Progenitor cell of endocrine pancreas (in vitro differentiated cells): ENCODE measurements at regions not wholly inside any gene's neighbourhood (a gene's known extent, or its start where the extent isn't known, plus 50 kb on each side); places are given as distances from the start of the nearest gene placed in this dataset.

Experiments used
- DNase-seq: peaks from one replicate; pipeline ENCODE4 v3.0.0; 2021; ENCODE audit warnings: low spot score; ENCODE audit not compliant: unreplicated experiment
- H3K27ac Mint-ChIP-seq: 2 replicates; pipeline ENCODE4 v1.8.0; 2021; ENCODE audit warnings: mild to moderate bottlenecking, moderate library complexity, mixed read lengths
- H3K27me3 Mint-ChIP-seq: 2 replicates; pipeline ENCODE4 v1.8.0; 2021; ENCODE audit warnings: mixed read lengths
- H3K36me3 Mint-ChIP-seq: 2 replicates; pipeline ENCODE4 v1.8.0; 2022; ENCODE audit warnings: mixed read lengths; ENCODE audit not compliant: insufficient read depth
- H3K4me1 Mint-ChIP-seq: 2 replicates; pipeline ENCODE4 v1.8.0; 2021; ENCODE audit warnings: low read depth, mixed read lengths
- H3K4me3 Mint-ChIP-seq: 2 replicates; pipeline ENCODE4 v1.8.0; 2021; ENCODE audit warnings: low read depth, mild to moderate bottlenecking, moderate library complexity, mixed read lengths
- H3K9me3 Mint-ChIP-seq: 2 replicates; pipeline ENCODE4 v1.8.0; 2021; ENCODE audit warnings: low read depth, mixed read lengths
- TF ChIP-seq, protein P1 (sequence below): fragments of 200-600 bp; sonication (generic); IDR thresholded peaks from one replicate; pipeline ENCODE4 v1.5.0; 2021; ENCODE audit warnings: antibody characterized with exemption, mild to moderate bottlenecking; ENCODE audit not compliant: unreplicated experiment

DNA sequence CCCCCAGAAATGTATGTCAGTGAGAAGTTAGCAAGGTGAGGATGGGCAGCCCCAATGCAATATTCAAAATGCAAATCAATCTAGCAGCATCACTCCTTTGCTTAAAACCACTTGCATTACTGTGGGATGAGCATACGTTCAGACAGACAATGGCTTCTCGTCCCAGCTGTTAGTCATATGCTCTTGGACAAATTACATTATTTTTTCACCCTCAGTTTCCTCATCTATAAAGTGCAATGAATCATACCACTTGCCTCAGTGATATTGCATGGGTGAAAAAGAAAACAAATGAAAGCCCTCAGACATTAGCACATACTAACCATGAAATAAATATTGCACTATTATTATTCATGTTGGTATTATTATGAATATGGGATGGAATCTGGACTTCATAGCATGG lies 132.3 kb downstream of the C12orf75 start:
- no peak for DNase-seq
- Mint-ChIP-seq H3K4me3 (no peak overlapping the region), H3K27me3 (peaks cover 6% of the 10 kb centered on the region), H3K36me3 (no peaks in the 10 kb centered on the region), H3K4me1 (peaks cover 3% of the 10 kb centered on the region), H3K9me3 (peaks cover 9% of the 10 kb centered on the region), H3K27ac (no peak overlapping the region)
- TF ChIP-seq, protein P1, sequence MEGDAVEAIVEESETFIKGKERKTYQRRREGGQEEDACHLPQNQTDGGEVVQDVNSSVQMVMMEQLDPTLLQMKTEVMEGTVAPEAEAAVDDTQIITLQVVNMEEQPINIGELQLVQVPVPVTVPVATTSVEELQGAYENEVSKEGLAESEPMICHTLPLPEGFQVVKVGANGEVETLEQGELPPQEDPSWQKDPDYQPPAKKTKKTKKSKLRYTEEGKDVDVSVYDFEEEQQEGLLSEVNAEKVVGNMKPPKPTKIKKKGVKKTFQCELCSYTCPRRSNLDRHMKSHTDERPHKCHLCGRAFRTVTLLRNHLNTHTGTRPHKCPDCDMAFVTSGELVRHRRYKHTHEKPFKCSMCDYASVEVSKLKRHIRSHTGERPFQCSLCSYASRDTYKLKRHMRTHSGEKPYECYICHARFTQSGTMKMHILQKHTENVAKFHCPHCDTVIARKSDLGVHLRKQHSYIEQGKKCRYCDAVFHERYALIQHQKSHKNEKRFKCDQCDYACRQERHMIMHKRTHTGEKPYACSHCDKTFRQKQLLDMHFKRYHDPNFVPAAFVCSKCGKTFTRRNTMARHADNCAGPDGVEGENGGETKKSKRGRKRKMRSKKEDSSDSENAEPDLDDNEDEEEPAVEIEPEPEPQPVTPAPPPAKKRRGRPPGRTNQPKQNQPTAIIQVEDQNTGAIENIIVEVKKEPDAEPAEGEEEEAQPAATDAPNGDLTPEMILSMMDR = no peak

DNA sequence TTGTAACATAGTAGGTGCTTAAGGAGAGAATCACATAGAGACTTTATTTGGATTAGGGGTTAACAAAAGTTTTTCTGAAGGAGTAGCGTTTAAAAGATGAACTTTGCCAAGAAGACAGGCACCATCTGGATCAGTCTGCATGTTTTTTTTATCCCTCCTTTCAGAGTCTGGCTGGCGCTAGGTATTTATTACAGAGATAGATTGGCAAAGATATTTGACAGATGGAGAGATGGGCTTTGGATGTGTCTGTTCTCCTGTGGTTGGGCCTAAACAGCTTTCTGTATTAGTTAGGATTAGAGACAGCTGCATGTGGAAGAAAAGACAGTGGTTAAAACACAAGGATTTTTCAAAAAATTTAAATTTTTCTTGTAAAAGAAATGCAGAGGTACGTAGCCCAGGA lies 133.9 kb downstream of the C12orf75 start:
- Mint-ChIP-seq H3K4me1 (peaks cover 3% of the 10 kb centered on the region), H3K4me3 (no peak overlapping the region), H3K27me3 (peaks cover 6% of the 10 kb centered on the region), H3K27ac (no peak overlapping the region), H3K36me3 (no peaks in the 10 kb centered on the region), H3K9me3 (no peaks in the 10 kb centered on the region)
- TF ChIP-seq, protein P1 = no peak
- no peak for DNase-seq

DNA sequence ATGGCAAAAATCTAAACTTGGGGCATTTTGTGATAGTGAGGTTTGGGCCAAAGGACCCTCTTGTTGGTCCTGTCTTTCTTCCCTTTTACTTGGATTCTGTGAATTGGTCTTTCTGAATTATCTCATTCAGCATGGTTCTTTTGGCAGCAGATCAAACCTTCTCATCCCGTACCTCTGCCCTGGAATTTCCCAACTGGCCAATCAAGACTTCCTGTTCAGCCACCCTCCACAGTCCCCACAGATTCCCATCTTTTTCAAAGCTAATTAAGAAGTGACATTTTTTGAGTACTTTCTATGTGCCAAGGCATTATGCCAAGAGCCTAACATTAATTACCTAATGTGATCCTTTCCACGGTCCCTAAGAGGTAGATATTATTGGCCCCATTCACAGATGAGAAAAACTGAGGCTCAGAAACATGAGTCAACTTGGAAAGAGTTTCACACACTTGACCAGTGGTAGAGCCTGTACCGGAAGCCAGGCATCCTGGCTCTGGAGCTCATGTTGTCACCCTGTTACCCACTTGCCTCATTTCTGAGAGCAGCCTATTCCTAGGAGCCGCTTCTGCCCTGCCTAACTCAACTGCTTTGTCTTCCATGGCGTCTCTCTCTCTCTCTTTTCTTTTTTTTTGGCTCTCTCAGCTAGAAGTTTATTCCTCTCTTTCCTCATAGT lies 135.9 kb downstream of the C12orf75 start:
- Mint-ChIP-seq H3K4me3 (no peak overlapping the region), H3K36me3 (no peaks in the 10 kb centered on the region), H3K4me1 (peaks cover 3% of the 10 kb centered on the region), H3K9me3 (no peaks in the 10 kb centered on the region), H3K27ac (no peak overlapping the region), H3K27me3 (peaks cover 6% of the 10 kb centered on the region)
- DNase-seq = no peak
- TF ChIP-seq, protein P1 = no peak

DNA sequence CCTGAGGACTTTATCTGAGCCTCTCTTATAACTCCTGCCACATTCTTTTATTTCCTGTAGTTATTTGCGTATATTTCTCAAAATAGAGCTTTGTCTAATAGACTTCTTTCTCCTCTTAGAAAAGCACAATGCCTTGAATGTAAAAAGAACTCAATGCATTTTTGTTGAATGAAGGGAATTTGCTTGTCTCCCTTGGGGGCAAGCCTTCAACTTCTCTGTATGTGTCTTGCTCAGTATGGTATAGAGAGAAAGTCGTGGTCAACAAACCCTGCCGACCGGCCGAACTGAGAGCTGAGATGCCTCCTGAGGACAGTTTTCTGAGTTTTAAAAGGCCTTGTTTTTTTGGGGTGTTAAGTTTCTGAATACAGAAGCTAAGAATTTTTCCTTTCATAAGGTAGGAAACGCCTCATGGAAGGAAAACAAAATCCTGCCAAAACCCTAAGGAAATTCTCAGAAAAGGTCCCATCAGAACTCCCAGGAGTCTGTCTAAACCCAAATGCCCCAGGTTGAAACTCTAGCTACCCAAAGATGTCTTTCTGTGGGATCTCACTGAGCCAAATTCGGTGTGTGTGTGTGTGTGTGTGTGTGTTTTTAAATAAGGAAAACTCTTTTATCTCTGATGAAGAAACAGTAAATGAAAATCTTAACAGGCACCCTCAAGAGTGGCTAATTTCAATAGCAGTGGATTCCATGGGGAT lies 136.6 kb downstream of the C12orf75 start:
- no peak for DNase-seq
- H3K9me3 Mint-ChIP-seq = no peaks in the 10 kb centered on the region
- no peaks in the 10 kb centered on the region for H3K36me3 Mint-ChIP-seq
- no peak overlapping the region for H3K4me3 Mint-ChIP-seq
- TF ChIP-seq, protein P1 = no peak
- H3K27me3 Mint-ChIP-seq = peaks cover 6% of the 10 kb centered on the region
- H3K27ac Mint-ChIP-seq = no peak overlapping the region
- H3K4me1 Mint-ChIP-seq = peaks cover 3% of the 10 kb centered on the region

DNA sequence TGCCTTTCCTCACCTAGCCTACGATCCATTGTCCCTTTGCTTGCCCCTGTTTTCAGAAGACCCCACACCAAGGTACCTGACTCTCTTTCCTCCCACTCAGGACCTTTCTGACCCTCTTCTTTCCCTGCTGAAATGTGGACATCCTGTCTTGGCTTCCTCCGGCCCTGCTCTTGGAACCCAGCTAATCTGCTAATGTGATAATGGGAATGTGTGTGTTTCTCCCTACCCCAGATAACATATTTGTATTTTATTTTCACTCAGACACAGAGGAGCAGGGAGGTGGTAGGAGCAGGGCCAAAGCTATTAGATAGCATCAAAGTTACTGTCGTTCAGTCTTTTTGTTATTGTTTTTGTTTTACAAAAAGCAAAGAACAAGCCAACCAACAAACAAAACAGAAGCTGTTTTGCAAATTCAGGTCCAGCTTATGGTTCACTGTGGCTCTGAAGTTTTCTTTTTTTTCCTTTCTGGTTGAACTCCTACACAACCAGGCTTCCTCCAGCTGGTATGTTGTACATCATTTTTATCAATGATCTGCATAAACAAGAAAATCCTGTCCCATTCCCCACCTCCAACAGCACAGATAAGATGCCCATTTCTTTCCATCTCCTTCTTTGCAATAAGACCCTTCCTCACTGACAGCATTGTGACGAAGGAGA lies 137.3 kb downstream of the C12orf75 start:
- H3K4me1 Mint-ChIP-seq = peaks cover 3% of the 10 kb centered on the region
- H3K4me3 Mint-ChIP-seq = no peak overlapping the region
- H3K27ac Mint-ChIP-seq = no peak overlapping the region
- TF ChIP-seq, protein P1 = no peak
- H3K9me3 Mint-ChIP-seq = no peaks in the 10 kb centered on the region
- DNase-seq = no peak
- H3K36me3 Mint-ChIP-seq = no peaks in the 10 kb centered on the region
- H3K27me3 Mint-ChIP-seq = peaks cover 6% of the 10 kb centered on the region
